ENCODE measurements at regions not wholly inside any gene's neighbourhood (a gene's known extent, or its start where the extent isn't known, plus 50 kb on each side); places are given as distances from the start of the nearest gene placed in this dataset.

- Mint-ChIP-seq H3K36me3 (no peaks in the 10 kb centered on the region), H3K9me3 (peaks cover 9% of the 10 kb centered on the region), H3K27ac (no peak overlapping the region), H3K27me3 (no peaks in the 10 kb centered on the region), H3K4me1 (no peaks in the 10 kb centered on the region), H3K4me3 (no peak overlapping the region)
- ATAC-seq (ENCODE audit: low read depth) (no peak), DNase-seq (ENCODE audit: low spot score in 2 of 2) (no peak)
These were observed 208.2 kb upstream of the VSTM2A start for GRCh38 chr7:54333952-54334351.

- no peak overlapping the region for H3K27ac Mint-ChIP-seq
- H3K4me1 Mint-ChIP-seq: no peaks in the 10 kb centered on the region
- DNase-seq (ENCODE audit: low spot score in 2 of 2) (no peak), ATAC-seq (ENCODE audit: low read depth) (no peak)
- peaks cover 11% of the 10 kb centered on the region for H3K9me3 Mint-ChIP-seq
- H3K36me3 Mint-ChIP-seq: no peaks in the 10 kb centered on the region
- no peaks in the 10 kb centered on the region for H3K27me3 Mint-ChIP-seq
- no peak overlapping the region for H3K4me3 Mint-ChIP-seq
These were observed 205.4 kb upstream of the VSTM2A start for GRCh38 chr7:54336800-54337199.

DNA sequence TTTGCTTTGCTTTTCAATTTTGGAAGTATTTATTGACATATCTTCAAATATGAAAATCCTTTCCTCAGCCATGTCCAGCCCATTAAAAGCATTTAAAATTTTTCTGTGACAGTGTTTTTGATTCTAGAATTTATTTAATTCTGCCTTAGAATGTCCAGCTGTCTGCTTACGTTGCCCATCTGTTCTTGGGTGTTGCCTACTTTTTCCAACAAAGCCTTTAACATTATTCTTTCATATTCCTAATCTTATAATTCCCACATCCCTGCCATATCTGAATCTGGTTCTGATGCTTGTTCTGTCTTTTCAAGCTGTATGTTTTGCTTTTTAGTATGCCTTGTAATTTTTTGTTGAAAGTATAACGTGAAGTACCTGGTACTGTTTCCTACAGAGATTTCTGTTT is 204.7 kb upstream of the VSTM2A start:
- ATAC-seq (ENCODE audit: low read depth) (no peak), DNase-seq (ENCODE audit: low spot score in 2 of 2) (no peak)
- Mint-ChIP-seq H3K9me3 (peaks cover 11% of the 10 kb centered on the region), H3K27ac (no peak overlapping the region), H3K36me3 (no peaks in the 10 kb centered on the region), H3K4me3 (no peak overlapping the region), H3K4me1 (no peaks in the 10 kb centered on the region), H3K27me3 (no peaks in the 10 kb centered on the region)

DNA sequence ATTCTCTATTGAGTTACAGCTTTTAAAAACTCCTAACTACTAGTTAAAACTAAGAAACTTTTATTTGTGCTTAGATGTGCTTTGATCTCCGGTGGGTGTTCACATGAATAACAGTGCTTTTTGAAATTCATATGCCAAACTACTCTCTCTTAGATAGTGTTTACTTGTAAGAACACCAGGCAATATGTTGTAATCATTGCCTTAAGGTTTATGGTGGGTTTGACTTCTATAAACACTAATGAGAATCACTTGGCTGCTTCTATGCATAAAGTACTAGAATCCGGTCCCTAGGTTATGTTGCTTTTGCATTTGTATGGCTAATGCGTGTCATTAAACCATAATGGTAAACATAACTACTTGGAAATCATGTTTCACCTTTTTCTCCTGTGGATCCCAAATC is 203.9 kb upstream of the VSTM2A start:
- no peaks in the 10 kb centered on the region for H3K27me3 Mint-ChIP-seq
- ATAC-seq (ENCODE audit: low read depth) (no peak), DNase-seq (ENCODE audit: low spot score in 2 of 2) (no peak)
- H3K9me3 Mint-ChIP-seq: peaks cover 11% of the 10 kb centered on the region
- no peak overlapping the region for H3K4me3 Mint-ChIP-seq
- H3K27ac Mint-ChIP-seq: no peak overlapping the region
- no peaks in the 10 kb centered on the region for H3K36me3 Mint-ChIP-seq
- no peaks in the 10 kb centered on the region for H3K4me1 Mint-ChIP-seq

- DNase-seq (ENCODE audit: low spot score in 2 of 2): no peak
- H3K4me1 Mint-ChIP-seq: no peaks in the 10 kb centered on the region
- no peak for ATAC-seq (ENCODE audit: low read depth)
- peaks cover 16% of the 10 kb centered on the region for H3K9me3 Mint-ChIP-seq
- H3K27ac Mint-ChIP-seq: no peak overlapping the region
- H3K27me3 Mint-ChIP-seq: no peaks in the 10 kb centered on the region
- no peaks in the 10 kb centered on the region for H3K36me3 Mint-ChIP-seq
- no peak overlapping the region for H3K4me3 Mint-ChIP-seq
These were observed 203.1 kb upstream of the VSTM2A start for GRCh38 chr7:54339073-54339472.

GRCh38 chr7:54342458-54342857 is 199.7 kb upstream of the VSTM2A start:
- DNase-seq (ENCODE audit: low spot score in 2 of 2) (no peak), ATAC-seq (ENCODE audit: low read depth) (no peak)
- Mint-ChIP-seq H3K27ac (no peak overlapping the region), H3K9me3 (peaks cover 8% of the 10 kb centered on the region), H3K4me3 (no peak overlapping the region), H3K36me3 (no peaks in the 10 kb centered on the region), H3K4me1 (no peaks in the 10 kb centered on the region), H3K27me3 (no peaks in the 10 kb centered on the region)

DNA sequence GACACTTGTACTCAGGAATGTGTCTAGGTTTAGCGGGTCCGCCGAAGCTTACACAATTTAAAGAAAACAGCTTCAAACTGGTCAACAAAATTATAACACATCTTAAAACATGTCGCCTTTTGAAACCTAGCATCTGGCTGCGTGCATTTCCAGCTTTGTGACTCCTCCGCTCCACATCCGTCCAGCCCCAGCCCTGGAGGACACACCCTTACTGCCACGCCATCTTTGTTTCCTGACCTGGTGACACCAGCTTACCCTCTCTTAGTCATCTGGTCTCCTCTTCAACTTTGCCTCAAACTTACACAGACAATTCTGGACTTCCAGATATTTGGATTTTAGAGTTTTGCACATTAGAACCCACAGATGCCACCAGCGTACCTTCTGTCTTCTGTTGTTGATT is 198.7 kb upstream of the VSTM2A start:
- H3K27me3 Mint-ChIP-seq: no peaks in the 10 kb centered on the region
- DNase-seq (ENCODE audit: low spot score in 2 of 2): no peak
- ATAC-seq (ENCODE audit: low read depth): no peak
- no peak overlapping the region for H3K27ac Mint-ChIP-seq
- H3K9me3 Mint-ChIP-seq: peaks cover 15% of the 10 kb centered on the region
- no peaks in the 10 kb centered on the region for H3K36me3 Mint-ChIP-seq
- H3K4me3 Mint-ChIP-seq: no peak overlapping the region
- H3K4me1 Mint-ChIP-seq: no peaks in the 10 kb centered on the region

DNA sequence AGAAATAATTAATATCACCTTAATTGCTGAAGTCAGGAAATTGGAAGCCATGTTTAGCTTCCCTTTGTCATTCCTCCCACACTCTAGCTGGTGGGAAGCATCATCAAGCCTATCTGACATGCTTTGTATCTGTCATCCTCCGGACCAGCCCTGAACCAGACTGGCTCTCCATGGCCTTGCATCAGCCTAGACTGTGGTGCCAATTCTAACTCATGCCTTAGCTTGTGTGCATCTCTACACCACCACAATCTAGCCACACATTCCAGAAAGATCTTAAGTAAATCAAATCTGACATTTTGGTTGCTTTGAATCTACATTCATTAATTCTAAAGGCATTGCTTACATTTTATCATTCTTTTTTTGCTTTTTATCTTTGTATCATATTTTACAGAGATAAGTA is 196.4 kb upstream of the VSTM2A start:
- ATAC-seq (ENCODE audit: low read depth) (no peak), DNase-seq (ENCODE audit: low spot score in 2 of 2) (no peak)
- H3K36me3 Mint-ChIP-seq: no peaks in the 10 kb centered on the region
- H3K27me3 Mint-ChIP-seq: no peaks in the 10 kb centered on the region
- peaks cover 15% of the 10 kb centered on the region for H3K9me3 Mint-ChIP-seq
- no peak overlapping the region for H3K4me3 Mint-ChIP-seq
- no peaks in the 10 kb centered on the region for H3K4me1 Mint-ChIP-seq
- H3K27ac Mint-ChIP-seq: no peak overlapping the region

DNA sequence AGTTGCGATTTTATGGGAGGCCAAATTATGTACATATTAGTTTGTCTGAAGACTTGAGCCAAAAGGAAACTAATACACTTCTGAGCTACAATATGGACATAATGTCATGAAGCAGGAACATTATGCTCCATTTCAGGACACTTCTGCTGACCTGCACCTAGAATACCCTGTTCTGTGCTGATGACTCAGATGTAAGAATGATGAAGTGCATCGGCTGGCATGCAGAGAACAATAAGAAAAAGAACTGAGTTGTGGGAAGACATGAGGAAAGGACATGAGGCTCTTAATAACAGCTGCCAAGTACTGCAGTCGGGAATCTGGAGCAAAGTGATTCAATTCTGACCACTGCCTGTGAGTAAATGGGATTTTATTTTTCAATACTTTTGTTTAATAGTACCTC is 192.9 kb upstream of the VSTM2A start:
- Mint-ChIP-seq H3K27ac (no peak overlapping the region), H3K27me3 (no peaks in the 10 kb centered on the region), H3K4me1 (no peaks in the 10 kb centered on the region), H3K36me3 (no peaks in the 10 kb centered on the region), H3K9me3 (peaks cover 8% of the 10 kb centered on the region), H3K4me3 (no peak overlapping the region)
- DNase-seq (ENCODE audit: low spot score in 2 of 2) (no peak), ATAC-seq (ENCODE audit: low read depth) (no peak)

- Mint-ChIP-seq H3K9me3 (peaks cover 1% of the 10 kb centered on the region), H3K4me3 (no peak overlapping the region), H3K4me1 (no peaks in the 10 kb centered on the region), H3K27me3 (no peaks in the 10 kb centered on the region), H3K36me3 (no peaks in the 10 kb centered on the region), H3K27ac (no peak overlapping the region)
- ATAC-seq (ENCODE audit: low read depth) (no peak), DNase-seq (ENCODE audit: low spot score in 2 of 2) (no peak)
These were observed 187.7 kb upstream of the VSTM2A start for GRCh38 chr7:54354436-54354835.

DNA sequence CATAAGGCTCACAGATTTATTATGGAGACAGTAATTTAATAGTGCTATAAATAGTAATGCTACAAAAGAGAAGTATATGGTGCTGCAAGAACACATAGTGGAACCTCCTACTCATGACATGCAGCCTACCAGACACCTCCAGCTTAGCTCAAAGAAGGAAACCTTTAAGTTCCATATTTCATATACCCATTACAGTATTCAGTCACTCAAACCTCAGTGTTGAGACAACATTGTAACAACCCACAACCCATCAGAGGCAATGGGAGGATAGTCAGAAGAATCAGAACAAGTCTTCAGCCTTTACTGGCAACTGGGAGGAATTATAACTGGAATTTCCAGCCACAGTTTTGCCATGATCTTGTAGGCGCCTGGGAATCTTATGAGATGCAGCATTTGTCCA is 186.3 kb upstream of the VSTM2A start:
- ATAC-seq (ENCODE audit: low read depth) (no peak), DNase-seq (ENCODE audit: low spot score in 2 of 2) (no peak)
- no peaks in the 10 kb centered on the region for H3K36me3 Mint-ChIP-seq
- peaks cover 1% of the 10 kb centered on the region for H3K9me3 Mint-ChIP-seq
- no peaks in the 10 kb centered on the region for H3K4me1 Mint-ChIP-seq
- H3K27ac Mint-ChIP-seq: no peak overlapping the region
- no peak overlapping the region for H3K4me3 Mint-ChIP-seq
- no peaks in the 10 kb centered on the region for H3K27me3 Mint-ChIP-seq

DNA sequence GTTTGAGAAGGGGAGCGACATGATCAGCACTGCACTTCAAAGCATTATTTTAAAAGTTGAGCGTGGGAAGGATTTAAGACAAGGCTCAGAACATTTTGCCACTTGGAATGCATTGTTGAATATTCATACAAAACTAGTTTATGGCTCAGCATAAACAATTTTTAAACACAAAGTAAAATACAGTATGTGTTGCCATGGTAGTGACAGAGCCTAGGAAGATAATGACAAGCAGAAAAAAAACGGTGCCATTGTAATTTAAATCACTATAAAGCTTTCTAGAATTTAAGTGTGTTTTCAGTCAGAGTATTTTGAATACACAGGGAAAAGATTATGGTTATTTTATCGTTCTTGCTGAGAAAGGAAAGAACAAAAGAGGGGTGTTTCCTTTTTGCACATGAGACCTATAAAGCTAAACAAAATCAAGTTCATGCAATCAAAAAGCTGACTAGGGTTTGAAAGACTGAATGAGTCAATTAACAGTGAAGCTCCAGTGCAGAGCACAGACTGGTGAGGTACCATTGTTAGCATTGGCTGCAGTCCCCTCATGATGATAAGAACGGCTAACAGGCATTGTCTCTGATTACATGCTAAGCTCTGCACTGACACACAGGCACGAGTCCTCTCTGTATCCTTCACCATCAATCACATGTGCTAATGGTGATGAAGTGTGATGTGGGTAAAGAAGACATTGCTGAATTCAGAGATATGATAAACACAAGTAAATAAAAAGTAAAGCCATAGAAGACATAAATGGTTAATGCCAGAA is 181.9 kb upstream of the VSTM2A start:
- Mint-ChIP-seq H3K27me3 (no peaks in the 10 kb centered on the region), H3K4me3 (no peak overlapping the region), H3K36me3 (no peaks in the 10 kb centered on the region), H3K27ac (no peak overlapping the region), H3K9me3 (peaks cover 3% of the 10 kb centered on the region), H3K4me1 (no peaks in the 10 kb centered on the region)
- no peak for ATAC-seq (ENCODE audit: low read depth)
- no peak for DNase-seq (ENCODE audit: low spot score in 2 of 2)

DNA sequence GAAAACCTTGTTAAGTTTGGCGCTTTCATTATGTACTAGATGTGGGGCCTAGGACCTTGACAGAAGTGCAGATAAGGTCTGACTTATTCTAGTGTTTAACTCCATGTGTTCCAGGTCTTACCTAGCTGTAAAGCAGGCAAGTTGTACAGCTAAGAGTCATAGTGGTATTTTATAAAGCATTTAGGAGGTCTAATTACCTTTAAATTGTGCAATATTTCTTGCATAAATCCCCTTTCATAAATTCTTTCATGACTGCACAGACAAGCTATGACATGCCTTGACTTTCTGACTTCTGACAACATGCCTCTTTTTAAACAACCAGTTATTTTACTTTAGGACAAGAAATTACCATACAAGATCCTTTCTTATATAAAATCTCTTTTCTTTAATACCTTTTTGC is 151.6 kb upstream of the VSTM2A start:
- no peak overlapping the region for H3K4me3 Mint-ChIP-seq
- ATAC-seq (ENCODE audit: low read depth) (no peak), DNase-seq (ENCODE audit: low spot score in 2 of 2) (no peak)
- H3K4me1 Mint-ChIP-seq: no peaks in the 10 kb centered on the region
- H3K9me3 Mint-ChIP-seq: peaks cover 6% of the 10 kb centered on the region
- no peaks in the 10 kb centered on the region for H3K36me3 Mint-ChIP-seq
- no peak overlapping the region for H3K27ac Mint-ChIP-seq
- H3K27me3 Mint-ChIP-seq: no peaks in the 10 kb centered on the region

GRCh38 chr7:54392935-54393334 is 149.2 kb upstream of the VSTM2A start:
- no peak overlapping the region for H3K4me3 Mint-ChIP-seq
- no peaks in the 10 kb centered on the region for H3K36me3 Mint-ChIP-seq
- peaks cover 1% of the 10 kb centered on the region for H3K9me3 Mint-ChIP-seq
- DNase-seq (ENCODE audit: low spot score in 2 of 2) (no peak), ATAC-seq (ENCODE audit: low read depth) (no peak)
- no peaks in the 10 kb centered on the region for H3K4me1 Mint-ChIP-seq
- H3K27ac Mint-ChIP-seq: no peak overlapping the region
- H3K27me3 Mint-ChIP-seq: no peaks in the 10 kb centered on the region

- H3K27ac Mint-ChIP-seq: no peak overlapping the region
- H3K36me3 Mint-ChIP-seq: no peaks in the 10 kb centered on the region
- ATAC-seq (ENCODE audit: low read depth): no peak
- DNase-seq (ENCODE audit: low spot score in 2 of 2): no peak
- H3K4me1 Mint-ChIP-seq: no peaks in the 10 kb centered on the region
- no peaks in the 10 kb centered on the region for H3K27me3 Mint-ChIP-seq
- H3K4me3 Mint-ChIP-seq: no peak overlapping the region
- no peaks in the 10 kb centered on the region for H3K9me3 Mint-ChIP-seq
These were observed 147.3 kb upstream of the VSTM2A start for GRCh38 chr7:54394834-54395233.
